ENCODE measurements at regions not wholly inside any gene's neighbourhood (a gene's known extent, or its start where the extent isn't known, plus 50 kb on each side); places are given as distances from the start of the nearest gene placed in this dataset.

DNA sequence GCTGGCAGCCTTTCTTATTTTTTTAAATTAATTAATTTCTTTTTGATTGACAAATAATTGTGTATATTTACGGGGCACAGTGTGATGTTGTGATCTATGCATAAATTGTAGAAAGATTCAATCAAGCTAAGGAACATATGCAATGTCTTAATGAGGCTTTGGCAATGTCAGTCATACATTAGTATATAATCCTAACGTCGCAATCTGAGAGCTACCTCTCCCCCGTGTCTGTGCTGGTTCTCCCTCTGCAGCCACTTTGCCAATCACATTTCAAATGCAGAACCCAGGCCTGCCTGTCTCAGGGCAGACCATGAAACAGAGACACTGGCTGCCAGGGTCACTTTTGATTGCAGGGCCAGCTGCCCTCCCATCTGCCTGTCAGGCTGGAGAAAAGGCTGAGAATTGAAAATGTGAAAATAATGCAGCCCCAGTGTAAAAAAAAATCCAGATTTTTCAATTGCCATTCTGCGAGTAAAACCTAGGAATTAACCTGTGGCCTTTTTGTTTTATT lies 56.3 kb downstream of the SLC24A2 start:
- no peak for DNase-seq (ENCODE audit: low spot score)

DNA sequence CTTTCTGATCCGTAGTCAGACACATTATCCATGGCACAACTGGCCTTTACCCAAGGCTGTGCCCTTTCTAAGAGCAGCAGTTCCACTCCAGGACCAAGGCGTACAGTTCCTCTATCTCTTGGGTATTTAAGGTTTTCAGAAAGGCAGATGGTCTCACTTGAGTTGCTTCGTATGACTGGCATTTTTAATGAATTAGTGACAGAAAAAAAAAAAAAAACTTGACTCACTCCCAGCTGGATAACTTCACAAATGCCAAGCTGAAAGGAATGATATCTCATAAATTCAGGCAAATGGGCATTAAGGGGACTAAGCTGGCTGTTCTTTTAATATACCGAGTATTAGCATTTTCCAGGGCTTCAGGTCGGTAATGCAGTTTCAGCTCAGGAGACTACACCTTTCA lies 60.7 kb downstream of the SLC24A2 start:
- DNase-seq (ENCODE audit: low spot score), result no peak

DNA sequence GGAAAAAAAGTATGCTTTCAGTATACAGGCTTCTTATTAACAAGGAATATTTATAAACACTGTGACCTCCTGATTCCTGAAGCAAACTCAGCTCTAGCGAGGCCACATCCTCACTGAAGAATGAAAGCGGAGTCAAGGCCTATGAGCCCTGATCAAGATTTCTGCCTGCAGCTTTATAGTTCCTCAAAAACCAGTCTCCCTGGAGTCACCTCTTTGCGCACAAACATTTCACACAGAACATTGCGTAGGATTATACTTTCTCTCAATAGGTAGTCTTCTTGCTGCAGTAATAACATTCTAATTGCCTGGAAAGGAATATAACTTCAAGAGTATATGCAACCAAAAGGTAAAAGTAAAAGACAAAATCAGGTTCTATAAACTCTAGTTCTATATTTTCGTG lies 62.9 kb downstream of the SLC24A2 start:
- DNase-seq (ENCODE audit: low spot score), result no peak

DNA sequence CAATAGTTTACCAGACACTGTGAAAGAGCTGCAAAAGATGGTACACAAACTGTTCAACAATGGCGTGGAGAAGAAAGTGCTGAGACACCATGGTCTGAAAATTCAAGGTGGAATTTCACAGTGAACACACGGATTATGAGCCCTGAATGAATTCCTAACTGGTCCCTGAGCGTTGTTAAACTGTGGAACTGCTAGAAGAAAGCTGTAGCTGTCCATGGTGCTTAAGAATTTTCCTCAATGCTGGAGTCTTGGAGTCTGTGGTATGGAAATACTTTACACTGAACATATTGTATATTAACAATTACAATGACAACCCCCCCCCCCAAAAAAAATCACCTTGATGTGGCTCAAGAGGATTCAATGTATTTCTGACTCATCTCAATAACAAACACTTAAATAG lies 68.5 kb downstream of the SLC24A2 start:
- DNase-seq (ENCODE audit: low spot score), result peak; percentile 14

DNA sequence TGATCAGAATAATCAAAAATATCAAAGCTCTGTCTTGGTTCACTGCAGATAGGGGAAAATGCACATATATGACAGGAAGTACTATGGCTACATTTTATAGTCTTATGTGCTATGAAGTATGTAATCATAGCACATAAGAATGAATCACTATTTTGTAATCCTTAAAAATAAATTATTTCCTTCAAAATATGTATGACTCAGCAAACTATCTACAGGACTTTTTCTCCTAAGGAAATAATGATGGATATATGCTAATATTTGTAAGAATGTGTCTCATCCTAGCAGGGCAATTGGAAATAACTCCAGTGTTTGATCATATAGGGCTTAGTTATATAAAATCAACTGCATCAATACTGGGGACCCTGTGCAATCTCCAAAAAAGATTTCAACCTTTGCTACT lies 85.1 kb downstream of the SLC24A2 start:
- DNase-seq (ENCODE audit: low spot score), result no peak

DNA sequence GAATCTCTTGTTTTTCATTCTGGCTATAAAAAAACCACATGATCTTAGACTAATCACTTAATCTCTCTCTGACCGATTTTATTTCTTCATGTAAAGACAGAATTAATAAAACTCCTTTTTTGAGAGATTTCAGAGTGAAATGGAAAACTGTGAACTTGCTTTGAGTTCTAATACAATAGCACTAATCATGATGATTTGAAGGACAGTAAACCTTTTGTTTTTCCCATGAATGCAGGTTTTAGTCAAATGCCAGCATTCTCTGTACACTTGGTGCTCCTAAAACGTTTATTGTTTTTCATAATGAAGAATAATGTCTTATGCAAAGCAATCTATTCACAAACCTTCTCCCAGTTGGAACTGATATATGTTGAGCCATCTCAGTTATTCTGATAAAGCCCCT lies 86.8 kb downstream of the SLC24A2 start:
- DNase-seq (ENCODE audit: low spot score), result no peak

DNA sequence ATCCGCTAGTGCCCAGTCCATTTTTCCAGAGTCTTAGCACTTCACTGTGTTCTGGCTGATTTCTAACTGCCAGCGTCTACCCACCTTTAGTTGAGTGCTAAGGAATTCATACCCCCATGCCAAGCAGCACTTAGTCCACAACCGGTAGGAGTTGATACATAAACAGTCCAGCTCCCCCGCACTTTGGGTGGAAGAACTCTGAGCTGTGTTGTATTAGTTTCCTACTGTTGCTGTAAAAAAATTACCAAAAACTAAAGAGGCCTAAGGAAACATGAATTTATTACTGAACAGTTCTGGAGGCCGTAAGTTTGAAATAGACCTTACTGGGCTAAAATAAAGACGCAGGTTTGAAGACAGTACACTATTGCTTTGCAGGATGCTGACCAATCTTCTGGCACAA lies 87.6 kb downstream of the SLC24A2 start:
- no peak for DNase-seq (ENCODE audit: low spot score)

DNA sequence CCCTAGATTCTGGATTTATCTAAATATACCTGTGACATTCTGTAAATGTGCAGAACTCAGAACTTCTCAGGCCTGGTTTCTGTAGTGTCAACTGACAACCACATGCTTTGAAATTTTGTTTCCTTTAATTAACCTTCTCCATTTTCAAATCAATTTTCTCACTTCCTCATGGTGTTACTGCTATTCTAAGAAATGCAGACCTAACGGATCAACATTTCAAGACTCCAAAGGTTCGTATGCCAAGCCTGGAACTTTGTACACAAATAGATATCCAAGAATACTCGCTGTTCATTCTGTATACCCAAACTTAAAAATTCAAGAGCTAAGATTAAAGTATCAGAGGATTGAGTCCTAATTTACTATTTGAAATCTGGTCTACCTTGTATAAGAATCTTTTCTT lies 88.1 kb downstream of the SLC24A2 start:
- DNase-seq (ENCODE audit: low spot score), result no peak

DNA sequence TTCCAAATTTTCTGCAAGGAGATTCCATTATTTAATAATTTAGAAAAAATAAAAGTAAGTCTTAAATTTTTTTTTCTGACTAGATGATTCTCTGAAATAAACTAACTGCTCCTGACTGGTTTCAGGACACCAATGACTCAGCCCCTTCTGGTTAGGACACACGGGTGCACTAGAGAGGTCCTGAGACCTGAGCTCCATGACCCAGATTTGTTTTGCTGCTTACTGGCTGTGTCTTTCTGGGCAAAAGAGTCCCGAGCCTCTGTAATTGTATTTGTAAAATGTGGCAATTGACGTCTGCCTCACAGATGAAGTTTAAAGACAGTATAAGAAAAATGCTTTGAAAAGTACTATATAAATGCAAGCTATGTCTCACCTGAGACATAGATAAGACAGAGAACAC lies 89.1 kb downstream of the SLC24A2 start:
- no peak for DNase-seq (ENCODE audit: low spot score)

DNA sequence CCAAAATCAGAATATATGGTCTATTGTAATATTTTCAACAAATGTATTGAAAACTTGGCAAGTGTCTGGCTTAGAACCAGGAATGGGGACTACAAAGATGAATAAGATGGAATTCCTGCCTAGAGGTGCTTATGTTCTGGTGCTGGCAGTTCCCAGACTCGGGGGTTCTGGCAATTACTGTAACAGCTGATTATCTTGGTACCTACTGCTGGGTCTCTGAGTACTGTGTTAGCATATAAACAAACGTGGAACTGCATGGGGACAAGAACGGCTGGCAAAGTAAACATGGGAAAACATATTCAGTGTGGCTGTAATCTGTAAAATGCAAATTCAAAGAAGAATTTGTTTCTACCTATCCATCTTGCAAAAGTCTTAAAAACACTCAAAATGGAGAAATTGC lies 89.9 kb downstream of the SLC24A2 start:
- no peak for DNase-seq (ENCODE audit: low spot score)

DNA sequence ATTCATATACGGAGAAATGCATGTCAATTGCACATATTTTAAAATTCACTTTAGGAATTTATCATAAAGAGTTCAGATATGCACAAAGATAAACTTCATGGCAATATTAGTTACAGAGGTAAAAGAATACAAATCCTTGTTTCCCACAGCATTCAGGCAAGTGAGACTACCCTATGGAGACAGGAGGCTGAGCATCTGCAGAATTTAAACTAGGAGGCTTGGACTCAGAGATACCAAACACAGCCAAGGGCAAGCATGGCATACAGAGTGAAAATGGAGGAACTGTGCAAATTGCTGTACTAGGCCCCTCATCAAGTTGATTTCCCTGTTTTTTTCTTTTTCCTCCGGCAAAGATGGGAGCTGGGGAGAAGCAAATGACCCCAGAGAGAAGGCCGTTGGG lies 94.2 kb downstream of the SLC24A2 start:
- no peak for DNase-seq (ENCODE audit: low spot score)

DNA sequence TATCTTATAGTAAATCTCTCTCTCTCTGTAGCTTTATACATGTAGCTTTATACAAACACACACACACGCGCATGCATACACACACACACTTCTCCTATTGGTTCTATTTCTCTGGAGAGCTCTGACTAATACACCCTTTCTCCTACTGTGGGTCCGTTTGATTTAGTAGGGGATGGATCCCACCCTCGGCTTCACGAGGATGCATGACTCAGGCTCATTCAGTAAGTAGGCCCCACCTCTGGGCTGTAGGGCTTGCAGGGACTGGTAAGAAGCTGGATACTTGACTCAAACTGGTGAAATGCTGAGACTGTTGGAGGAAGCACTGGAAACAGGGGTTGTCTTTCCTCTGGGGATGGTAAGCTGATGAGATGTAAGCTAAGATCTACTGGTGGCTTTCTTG lies 98.7 kb downstream of the SLC24A2 start:
- no peak for DNase-seq (ENCODE audit: low spot score)

DNA sequence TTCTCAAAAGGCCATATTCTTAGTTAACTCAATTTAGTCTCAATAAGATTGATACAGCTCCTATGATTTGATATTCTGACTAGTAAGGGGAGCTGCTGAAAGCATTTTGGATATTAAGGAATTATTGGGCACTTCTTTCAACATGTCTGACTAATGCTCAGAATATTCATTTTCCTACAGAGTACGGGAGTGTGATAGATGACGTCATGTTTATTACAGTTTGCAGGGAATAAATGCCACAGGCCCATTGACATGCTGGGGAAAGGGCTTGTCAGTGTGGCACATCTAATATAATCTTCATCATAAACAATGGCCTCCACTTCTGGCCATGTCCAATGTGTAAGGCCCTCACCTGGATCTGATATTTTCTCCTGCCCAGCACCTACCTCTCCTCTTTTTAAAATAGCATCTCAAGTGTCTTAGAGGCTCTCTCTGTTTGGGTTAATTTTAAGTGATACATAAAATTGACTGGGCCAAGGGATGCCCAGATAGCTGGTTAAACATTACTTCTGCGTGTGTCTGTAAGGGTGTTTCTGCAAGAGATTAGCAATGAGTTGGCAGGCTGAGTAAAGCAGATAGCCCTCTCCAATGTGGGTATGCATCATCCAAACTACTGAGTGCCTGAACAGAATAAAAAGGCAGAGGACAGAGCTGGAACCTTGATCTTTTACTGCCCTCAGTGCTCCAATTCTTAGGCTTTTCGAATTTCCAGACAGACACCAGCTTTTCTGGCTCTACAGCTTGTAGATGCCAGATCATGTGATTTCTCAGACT lies 99.3 kb downstream of the SLC24A2 start:
- DNase-seq (ENCODE audit: low spot score), result no peak

DNA sequence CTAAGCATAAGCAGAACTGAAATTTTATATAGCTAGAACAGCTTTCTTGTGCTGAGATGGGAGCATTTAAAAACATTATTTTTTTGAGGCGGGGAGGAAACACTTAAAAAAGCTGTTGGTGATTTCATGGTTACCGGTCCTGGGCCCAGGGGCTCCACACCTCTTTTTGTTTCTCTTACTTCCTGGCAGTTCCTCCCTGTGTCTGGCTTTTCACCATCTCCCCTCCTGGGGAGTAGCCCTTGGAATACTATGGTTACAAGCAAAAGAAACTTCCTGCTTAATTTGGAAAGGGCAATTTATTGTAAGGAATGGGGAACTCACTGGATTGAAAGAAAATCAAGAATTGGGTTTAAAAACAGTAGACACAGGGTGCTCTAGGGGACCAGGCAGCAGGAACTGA lies 105.1 kb downstream of the SLC24A2 start:
- DNase-seq (ENCODE audit: low spot score), result no peak

DNA sequence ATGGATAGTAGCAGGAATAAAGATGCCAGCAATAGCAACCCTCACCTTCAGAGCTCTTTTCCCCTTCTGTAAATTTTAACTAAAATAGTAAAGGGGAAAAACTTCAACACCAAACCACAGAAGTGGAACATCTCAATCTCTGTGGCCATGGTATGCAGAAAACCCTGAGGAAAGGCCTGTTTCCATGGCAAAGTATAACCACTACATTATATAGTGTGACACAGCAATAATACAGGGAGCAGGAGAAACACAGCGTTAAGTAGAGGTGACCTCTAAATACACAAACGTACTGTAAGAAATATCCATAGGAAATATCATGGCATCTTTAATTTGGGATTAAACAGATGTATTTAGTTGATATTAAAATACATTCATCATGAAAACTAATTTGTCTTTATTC lies 106.4 kb downstream of the SLC24A2 start:
- DNase-seq (ENCODE audit: low spot score), result no peak

DNA sequence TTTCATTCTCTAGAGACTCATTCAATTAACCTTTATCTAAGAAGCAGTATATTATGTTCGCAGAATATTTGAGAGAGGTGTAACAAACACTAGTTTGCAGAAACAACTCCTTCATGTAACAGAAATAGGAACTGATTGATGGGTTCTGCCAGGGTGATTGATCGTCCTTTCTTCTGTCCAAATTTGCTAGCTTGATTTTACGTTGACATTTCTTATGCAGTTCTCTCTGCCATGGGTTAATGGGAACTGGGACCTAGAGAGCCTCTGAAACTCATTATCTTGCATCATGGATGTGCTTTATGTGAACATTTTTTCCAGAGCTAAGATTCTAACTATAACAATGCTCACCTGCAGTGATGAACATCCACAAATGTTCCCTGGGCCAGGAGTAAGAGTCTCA lies 107.0 kb downstream of the SLC24A2 start:
- no peak for DNase-seq (ENCODE audit: low spot score)

DNA sequence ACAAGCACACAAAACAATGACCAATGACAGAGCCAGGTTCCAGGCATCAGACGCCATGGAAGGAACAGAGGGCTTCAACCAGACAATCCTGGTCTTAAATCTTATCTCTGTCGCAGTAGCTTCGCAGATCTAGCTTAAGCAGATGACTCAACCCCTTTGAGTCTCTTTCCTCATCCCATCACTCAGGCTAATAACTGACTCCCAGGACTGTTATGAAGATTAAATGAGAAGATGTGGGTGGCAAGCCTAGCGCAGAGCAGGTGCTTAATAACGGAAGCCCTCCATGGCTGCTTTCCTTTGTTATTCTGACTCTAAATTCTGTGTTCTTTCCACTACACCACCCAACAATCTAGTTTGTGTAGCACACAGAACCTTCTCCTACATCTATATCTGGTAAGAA lies 110.9 kb downstream of the SLC24A2 start:
- DNase-seq (ENCODE audit: low spot score), result no peak

DNA sequence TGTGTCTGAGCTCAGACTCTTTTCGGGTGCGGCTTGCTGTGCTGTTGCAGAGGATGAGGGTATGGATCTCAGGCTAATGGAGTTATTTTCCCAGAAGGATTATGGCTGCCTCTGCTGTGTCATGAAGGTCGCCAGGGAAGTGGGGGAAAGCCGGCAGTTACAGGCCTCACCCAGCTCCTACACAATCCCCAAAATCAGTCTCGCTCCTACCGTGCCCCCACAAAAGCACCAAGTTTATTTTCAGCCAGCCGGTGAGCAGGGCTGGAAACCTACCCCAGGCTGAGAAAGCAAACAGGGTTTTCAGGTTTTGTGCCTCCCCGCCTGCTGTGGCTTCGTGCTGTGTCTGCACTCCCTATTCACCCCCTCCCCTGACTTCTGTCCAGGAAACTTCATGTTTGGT lies 113.3 kb downstream of the SLC24A2 start:
- no peak for DNase-seq (ENCODE audit: low spot score)

DNA sequence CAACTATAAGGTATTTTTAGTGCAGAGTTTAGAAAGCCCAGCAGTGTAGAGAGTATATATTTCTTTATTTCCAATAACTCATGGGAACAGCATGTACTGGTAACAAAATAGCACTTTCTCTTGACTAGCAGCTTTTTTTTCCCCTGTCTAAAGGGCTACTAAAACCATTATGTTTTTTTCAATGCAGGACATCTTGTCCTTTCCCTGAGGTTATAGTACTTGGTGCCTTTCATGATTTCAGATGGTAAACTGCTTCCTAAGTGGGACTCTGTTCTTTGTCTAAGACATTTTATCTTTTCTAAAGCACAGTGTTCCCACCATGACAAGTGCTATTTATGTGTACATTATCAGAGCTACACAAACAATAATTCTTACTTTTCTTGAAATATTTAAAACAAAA lies 122.3 kb downstream of the SLC24A2 start:
- DNase-seq (ENCODE audit: low spot score), result no peak

DNA sequence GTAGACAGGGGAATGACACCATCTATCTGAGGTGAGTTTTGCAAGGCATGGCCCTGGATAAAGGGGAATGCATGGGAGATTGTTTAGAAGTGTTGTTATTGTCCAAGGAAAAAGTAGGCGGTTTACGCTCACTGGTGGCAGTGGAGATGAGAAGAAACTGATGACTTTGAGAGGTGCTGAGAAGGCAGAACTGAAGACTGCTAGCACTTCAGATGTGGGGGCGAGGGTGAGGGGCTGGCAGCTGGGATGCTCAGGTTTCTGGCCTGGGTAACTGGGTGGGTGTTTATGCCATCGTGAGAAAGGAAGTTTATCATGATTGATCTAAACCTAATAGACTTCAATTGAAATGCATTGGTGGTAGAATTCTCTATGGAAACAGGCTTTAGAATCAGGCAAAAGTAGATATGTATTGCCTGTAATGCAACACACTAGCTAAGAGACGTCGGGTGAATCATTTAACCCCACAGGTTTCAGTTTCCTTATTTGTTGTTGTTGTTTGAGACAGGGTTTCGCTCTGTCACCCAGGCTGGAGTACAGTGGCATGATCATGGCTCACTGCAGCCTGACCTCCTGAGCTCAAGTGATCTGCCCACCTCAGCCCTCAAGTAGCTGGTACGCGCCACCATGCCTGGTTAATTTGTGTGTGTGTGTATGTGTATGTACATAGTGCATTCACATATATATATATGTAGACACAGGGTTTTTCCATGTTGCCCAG lies 123.5 kb downstream of the SLC24A2 start:
- no peak for DNase-seq (ENCODE audit: low spot score)

DNA sequence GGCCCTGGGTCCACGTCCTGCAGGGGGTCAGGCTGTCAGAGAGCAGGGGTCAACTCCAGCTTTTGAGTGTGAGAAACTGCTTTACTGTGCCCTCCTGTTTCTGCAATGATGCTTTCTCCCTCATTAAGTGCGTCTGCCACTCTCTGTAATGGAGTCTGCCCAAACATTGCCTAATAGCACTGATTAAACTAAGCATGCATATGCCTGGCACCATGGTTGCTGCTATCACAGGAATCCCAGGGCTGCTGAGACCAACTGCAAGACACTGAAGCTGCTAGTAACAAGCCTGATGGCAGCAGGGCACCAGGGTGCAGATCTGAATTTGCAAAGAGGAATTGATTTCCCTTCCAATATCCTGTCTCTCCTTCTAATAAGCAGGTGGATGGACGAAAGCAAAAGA lies 125.3 kb downstream of the SLC24A2 start:
- no peak for DNase-seq (ENCODE audit: low spot score)

DNA sequence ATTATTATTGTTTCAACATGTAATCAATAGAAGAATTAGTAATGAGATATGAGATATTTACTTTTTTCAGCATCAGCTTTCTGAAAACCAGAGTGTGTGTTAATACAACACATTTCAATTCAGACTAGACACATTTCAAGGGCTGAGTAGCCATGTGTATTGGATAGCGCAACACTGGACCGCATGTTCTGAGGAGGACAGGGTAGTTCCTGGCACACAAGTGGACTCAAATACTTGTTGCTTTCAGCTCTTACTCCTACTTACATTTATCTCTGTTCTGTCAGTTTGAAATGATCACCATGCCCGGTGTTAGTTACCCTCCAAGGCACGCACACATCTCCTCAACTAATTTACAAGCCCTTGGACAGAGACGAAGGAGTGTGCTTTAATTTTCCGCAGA lies 126.6 kb downstream of the SLC24A2 start:
- no peak for DNase-seq (ENCODE audit: low spot score)

DNA sequence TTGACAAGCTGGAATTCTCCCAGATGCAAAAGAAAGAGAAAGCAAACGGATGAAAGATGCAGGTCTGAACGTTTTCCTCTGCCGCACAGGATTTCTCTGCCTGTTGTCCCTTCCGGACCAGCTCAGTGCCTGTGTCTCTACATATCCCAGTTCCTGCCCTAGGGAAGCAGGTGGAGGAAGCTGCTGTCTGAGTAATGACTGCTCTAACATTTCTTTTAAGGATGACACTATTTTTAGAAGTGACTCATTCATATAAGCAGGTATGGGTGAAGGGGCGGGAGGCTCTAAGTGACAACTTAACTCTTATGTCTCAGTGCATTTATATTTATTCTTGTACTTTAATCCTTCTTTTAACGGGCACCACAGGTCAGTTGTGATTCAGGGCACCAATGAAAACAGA lies 128.8 kb downstream of the SLC24A2 start:
- no peak for DNase-seq (ENCODE audit: low spot score)

DNA sequence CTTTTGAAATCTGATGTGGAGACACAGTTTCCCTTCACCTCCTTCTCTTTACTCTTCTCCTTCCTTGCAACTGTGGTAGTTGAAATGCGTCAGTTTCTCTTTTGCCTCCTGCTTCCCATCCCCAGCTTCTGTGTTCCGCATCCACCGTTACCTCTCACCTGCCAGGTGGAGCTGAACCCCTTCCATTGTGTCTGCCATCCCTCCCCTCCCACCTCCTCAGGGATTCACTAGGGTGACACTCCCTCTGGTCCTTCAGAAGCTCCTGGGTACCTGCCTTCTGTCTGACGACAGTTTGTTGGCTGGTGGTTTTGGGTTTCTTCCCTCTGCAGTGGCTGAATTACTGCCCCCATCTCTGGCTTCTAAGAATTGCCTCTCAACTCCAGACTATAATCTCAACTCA lies 132.1 kb downstream of the SLC24A2 start:
- no peak for DNase-seq (ENCODE audit: low spot score)
